PC-3 (cell line): ENCODE measurements at regions not wholly inside any gene's neighbourhood (a gene's known extent, or its start where the extent isn't known, plus 50 kb on each side); places are given as distances from the start of the nearest gene placed in this dataset.

Experiments
- ATAC-seq: fragments of 200-7000 bp; cut with Tn5 transposase; 2 replicates; pipeline ENCODE4 v1.9.1; 2020; ENCODE audit warnings: mild to moderate bottlenecking, moderate library complexity
- BruUV-seq: library from RNA; stranded (reverse); fragments of 400-500 nt; replicated peaks from 2 replicates; lab custom pipeline; 2021; lab: Mats Ljungman, UMichigan
- CTCF ChIA-PET: fragments of 300-600 bp; sonication (Branson Sonifier 250); formaldehyde crosslinking; loops from one replicate; lab custom pipeline; 2022; ENCODE audit warnings: antibody characterized with exemption; lab: Charles Lee
- POLR2A ChIA-PET: fragments of 300-600 bp; sonication (Branson Sonifier 250); formaldehyde crosslinking; loops from one replicate; lab custom pipeline; 2022; ENCODE audit warnings: antibody characterized with exemption; ENCODE audit not compliant: unreplicated experiment; lab: Charles Lee
- DNase-seq: peaks from one replicate; pipeline ENCODE4 v3.0.0-alpha.2; 2015
- H2AFZ ChIP-seq: fragments of 300-600 bp; sonication (generic); 2 replicates; pipeline ENCODE4 v1.6.0; 2016; ENCODE audit warnings: antibody characterized with exemption, low read length
- H3F3A ChIP-seq: fragments of 300-600 bp; sonication (generic); one replicate; pipeline ENCODE4 v1.6.0; 2017; ENCODE audit warnings: antibody characterized with exemption, low read length, control low read depth, mild to moderate bottlenecking; ENCODE audit not compliant: unreplicated experiment
- H3K27ac ChIP-seq: fragments of 300-600 bp; sonication (generic); 2 replicates; pipeline ENCODE4 v1.5.1; 2016; ENCODE audit warnings: mild to moderate bottlenecking, low read length
- H3K27me3 ChIP-seq: fragments of 300-600 bp; sonication (generic); 2 replicates; pipeline ENCODE4 v1.6.1; 2016; ENCODE audit warnings: low read length, mixed read lengths
- H3K36me3 ChIP-seq: fragments of 300-600 bp; sonication (generic); 2 replicates; pipeline ENCODE4 v1.6.1; 2016; ENCODE audit warnings: low read depth, mixed run types, low read length, mixed read lengths
- H3K4me1 ChIP-seq: fragments of 300-600 bp; sonication (generic); 2 replicates; pipeline ENCODE4 v1.5.1; 2016; ENCODE audit warnings: low read length; ENCODE audit not compliant: insufficient read depth
- H3K4me2 ChIP-seq: fragments of 300-600 bp; sonication (generic); 2 replicates; pipeline ENCODE4 v1.6.0; 2016; ENCODE audit warnings: low read length
- H3K4me3 ChIP-seq: fragments of 300-600 bp; sonication (generic); 2 replicates; pipeline ENCODE4 v1.5.1; 2016; ENCODE audit warnings: mild to moderate bottlenecking, low read length, mixed read lengths
- H3K79me2 ChIP-seq: fragments of 300-600 bp; sonication (generic); 2 replicates; pipeline ENCODE4 v1.6.1; 2017; ENCODE audit warnings: low read length, mixed read lengths
- H3K9ac ChIP-seq: fragments of 300-600 bp; sonication (generic); 2 replicates; pipeline ENCODE4 v1.6.0; 2016; ENCODE audit warnings: mild to moderate bottlenecking, low read length
- H3K9me2 ChIP-seq: fragments of 300-600 bp; sonication (generic); replicated peaks from 2 replicates; pipeline ENCODE4 v1.6.1; 2016; ENCODE audit warnings: mixed run types, low read length, mixed read lengths
- H3K9me3 ChIP-seq: fragments of 300-600 bp; sonication (generic); 2 replicates; pipeline ENCODE4 v1.6.1; 2016; ENCODE audit warnings: low read length, mixed read lengths
- H4K20me1 ChIP-seq: fragments of 300-600 bp; sonication (generic); 2 replicates; pipeline ENCODE4 v1.6.1; 2016; ENCODE audit warnings: low read length, mixed read lengths
- CTCF ChIP-seq: fragments of 300-600 bp; sonication (generic); conservative IDR thresholded peaks from 2 replicates; pipeline ENCODE4 v1.5.1; 2017; ENCODE audit warnings: antibody characterized with exemption, low read depth, mild to moderate bottlenecking, low read length
- EZH2 ChIP-seq: fragments of 300-600 bp; sonication (generic); IDR thresholded peaks from one replicate; pipeline ENCODE4 v1.6.1; 2017; ENCODE audit warnings: antibody characterized with exemption, mild to moderate bottlenecking, low read length; ENCODE audit not compliant: unreplicated experiment
- EZH2phosphoT487 ChIP-seq: fragments of 300-600 bp; sonication (generic); IDR thresholded peaks from 2 replicates; pipeline ENCODE4 v1.6.1; 2018; ENCODE audit warnings: mild to moderate bottlenecking, antibody characterized with exemption, low read length, borderline replicate concordance
- intact Hi-C: fragments of 100-400 bp; cut with micrococcal nuclease; formaldehyde crosslinking; loops from 2 replicates; pipeline ENCODE4 v1.9.0; 2023

DNA sequence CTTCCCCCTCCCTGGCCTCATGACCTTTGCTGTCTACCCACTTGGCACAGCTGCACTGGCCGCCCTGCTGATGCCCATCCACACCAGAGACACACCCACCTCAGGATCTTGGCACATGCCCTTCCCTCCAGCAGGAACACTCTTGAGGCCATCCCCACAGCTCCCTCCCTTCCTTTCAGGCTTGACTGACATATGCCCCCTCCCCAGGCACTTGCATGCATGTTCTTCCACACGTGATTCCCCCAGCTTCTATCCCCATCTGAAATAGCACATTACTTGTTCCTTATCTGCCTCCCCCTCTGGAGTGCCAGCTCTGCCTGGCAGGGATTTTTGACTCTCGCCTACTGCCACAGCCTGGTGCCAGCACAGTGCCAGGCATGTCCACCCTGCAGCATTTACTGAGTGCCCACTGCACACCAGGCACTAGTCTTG is 98.5 kb upstream of the SLC25A33 start:
- H3K36me3 ChIP-seq = no peaks in the 10 kb centered on the region
- no peaks in the 10 kb centered on the region for H3F3A ChIP-seq
- H3K9me3 ChIP-seq = no peaks in the 10 kb centered on the region
- no peaks in the 10 kb centered on the region for H3K9me2 ChIP-seq
- no peak for DNase-seq
- H3K4me2 ChIP-seq = no peak overlapping the region
- ChIA-PET POLR2A (no interaction called here), CTCF (no interaction called here)
- no peak overlapping the region for H2AFZ ChIP-seq
- H3K27ac ChIP-seq = no peak overlapping the region
- TF ChIP-seq CTCF = no peak
- no peak for TF ChIP-seq EZH2
- no peak for TF ChIP-seq EZH2phosphoT487
- intact Hi-C loops = no loop called here
- ATAC-seq = no peak
- H3K4me3 ChIP-seq = no peak overlapping the region
- H4K20me1 ChIP-seq = no peaks in the 10 kb centered on the region
- H3K27me3 ChIP-seq = no peaks in the 10 kb centered on the region
- BruUV-seq = no TSS peak
- H3K4me1 ChIP-seq = peaks cover 18% of the 10 kb centered on the region
- H3K79me2 ChIP-seq = no peaks in the 10 kb centered on the region
- no peak overlapping the region for H3K9ac ChIP-seq

DNA sequence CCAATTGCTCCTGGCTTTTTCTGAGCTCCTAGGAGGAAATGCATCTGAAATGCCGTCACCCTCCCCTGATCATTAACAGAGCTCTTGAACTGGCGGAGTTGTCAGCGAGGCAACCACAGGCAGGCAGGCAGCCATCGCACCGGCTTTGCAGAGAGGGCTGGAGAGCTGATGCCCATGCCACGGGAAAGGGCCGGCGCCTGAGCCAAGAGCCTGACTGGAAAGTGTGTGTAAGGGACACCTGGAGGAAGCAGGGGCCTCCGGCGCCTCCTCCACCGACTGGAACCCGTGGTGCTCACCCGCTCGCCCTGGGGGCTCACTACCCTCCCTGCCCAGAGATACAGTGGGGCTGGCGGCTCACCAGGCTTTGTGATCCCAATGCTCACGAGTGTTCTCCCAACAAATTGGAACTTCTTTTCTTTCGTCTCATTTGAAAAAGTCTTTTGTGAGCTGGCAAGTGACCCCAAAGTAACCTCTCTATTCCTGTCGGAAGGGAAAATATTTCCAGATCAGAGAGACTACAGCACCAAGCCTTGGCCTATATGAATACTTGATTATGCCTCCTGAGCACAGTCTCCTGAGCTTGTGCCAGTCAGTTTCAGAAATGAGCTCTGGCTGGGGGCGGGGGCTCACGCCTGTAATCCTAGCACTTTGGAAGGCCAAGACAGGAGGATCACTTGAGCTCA is 97.7 kb upstream of the SLC25A33 start:
- no peaks in the 10 kb centered on the region for H3K27me3 ChIP-seq
- no peak overlapping the region for H3K4me2 ChIP-seq
- intact Hi-C loops = no loop called here
- ChIA-PET POLR2A (no interaction called here), CTCF (interaction anchor here (0.6 kb wide), 1 partner anchor 57 kb away, joined by 3 read pairs; no protein-coding TSS in a partner anchor)
- no peaks in the 10 kb centered on the region for H3K9me2 ChIP-seq
- H2AFZ ChIP-seq = no peak overlapping the region
- TF ChIP-seq EZH2phosphoT487 = no peak
- no peak for TF ChIP-seq CTCF
- TF ChIP-seq EZH2 = no peak
- no TSS peak for BruUV-seq
- no peak overlapping the region for H3K27ac ChIP-seq
- no peaks in the 10 kb centered on the region for H3F3A ChIP-seq
- H3K4me1 ChIP-seq = peaks cover 18% of the 10 kb centered on the region
- DNase-seq (no peak), ATAC-seq (no peak)
- H3K9me3 ChIP-seq = no peaks in the 10 kb centered on the region
- H3K79me2 ChIP-seq = no peaks in the 10 kb centered on the region
- H3K4me3 ChIP-seq = no peak overlapping the region
- H3K9ac ChIP-seq = no peak overlapping the region
- H3K36me3 ChIP-seq = no peaks in the 10 kb centered on the region
- H4K20me1 ChIP-seq = no peaks in the 10 kb centered on the region

- no peaks in the 10 kb centered on the region for H4K20me1 ChIP-seq
- H3K27ac ChIP-seq = no peak overlapping the region
- no peaks in the 10 kb centered on the region for H3K9me2 ChIP-seq
- H3K9me3 ChIP-seq = no peaks in the 10 kb centered on the region
- no peak for DNase-seq
- H3K27me3 ChIP-seq = no peaks in the 10 kb centered on the region
- no peak overlapping the region for H2AFZ ChIP-seq
- no peak for ATAC-seq
- H3K4me1 ChIP-seq = peaks cover 18% of the 10 kb centered on the region
- no peak overlapping the region for H3K4me3 ChIP-seq
- BruUV-seq = no TSS peak
- POLR2A ChIA-PET = no interaction called here
- intact Hi-C loops = no loop called here
- H3K4me2 ChIP-seq = no peak overlapping the region
- TF ChIP-seq EZH2phosphoT487 (no peak), EZH2 (no peak), CTCF (no peak)
- no peaks in the 10 kb centered on the region for H3F3A ChIP-seq
- no peaks in the 10 kb centered on the region for H3K79me2 ChIP-seq
- CTCF ChIA-PET = no interaction called here
- no peak overlapping the region for H3K9ac ChIP-seq
- no peaks in the 10 kb centered on the region for H3K36me3 ChIP-seq
Measured at GRCh38 chr1:9442278-9442846, 96.9 kb upstream of the SLC25A33 start.
